K562 (cell line): ENCODE measurements at regions not wholly inside any gene's neighbourhood (a gene's known extent, or its start where the extent isn't known, plus 50 kb on each side); places are given as distances from the start of the nearest gene placed in this dataset.

Source experiments
- ATAC-seq: fragments of 200-7000 bp; cut with Tn5 transposase; 3 replicates; pipeline ENCODE4 v1.9.1; 2020; ENCODE audit warnings: moderate library complexity
- BruUV-seq: library from RNA; stranded (reverse); fragments of 400-500 nt; replicated peaks from 2 replicates; lab custom pipeline; 2021; lab: Mats Ljungman, UMichigan
- CTCF ChIA-PET: fragments of 300-600 bp; formaldehyde crosslinking; extraction: SDS; loops from one replicate; lab custom pipeline; 2021; ENCODE audit warnings: low intra/inter-chr PET ratio; lab: Yijun Ruan, JAX
- POLR2A ChIA-PET: fragments of 300-600, 350-650 bp; sonication (Branson Sonifier 250); formaldehyde crosslinking; extraction: SDS; loops from one replicate; lab custom pipeline; 2021; ENCODE audit warnings: antibody characterized with exemption, inconsistent platforms; lab: Yijun Ruan, JAX
- DNase-seq, 4 experiments: peaks; one replicate each; pipeline versions ENCODE4 v3.0.0 to v3.0.0-alpha.2; 2011 to 2018; ENCODE audit warnings: low spot score in 3 of 4, mixed read lengths in 3 of 4; ENCODE audit errors: extremely low read depth in 1 of 4
- FAIRE-seq: peaks from 2 replicates; lab custom pipeline; 2011; peaks lifted over from hg19 to GRCh38; lab: Jason Lieb, UNC
- H2AFZ ChIP-seq: 2 replicates; pipeline ENCODE4 v1.6.0; 2011; ENCODE audit warnings: low read depth, low read length, control low read depth, inconsistent platforms
- H3K27ac ChIP-seq: fragments of 200-600 bp; 3 replicates; pipeline ENCODE4 v1.8.0; 2011; ENCODE audit warnings: low read depth, mild to moderate bottlenecking, control low read depth, inconsistent platforms, low read length, moderate library complexity, mixed read lengths; ENCODE audit errors: extremely low read depth
- H3K27me3 ChIP-seq, 2 experiments: fragments of 300-600 bp in 1 of 2; 2 replicates in 1 of 2; 3 replicates in 1 of 2; pipeline versions ENCODE4 v1.6.0 to v1.8.0; 2011; ENCODE audit warnings: inconsistent platforms in 2 of 2, low read length in 2 of 2, mild to moderate bottlenecking in 1 of 2, mixed read lengths in 1 of 2, moderate library complexity in 1 of 2; ENCODE audit not compliant: control insufficient read depth in 2 of 2, insufficient read depth in 2 of 2
- H3K36me3 ChIP-seq: fragments of 300-600 bp; 3 replicates; pipeline ENCODE4 v1.8.0; 2011; ENCODE audit warnings: mild to moderate bottlenecking, low read length, inconsistent platforms; ENCODE audit not compliant: control insufficient read depth, insufficient read depth
- H3K4me1 ChIP-seq, 2 experiments: fragments of 200-600 bp in 1 of 2; replicated peaks in 1 of 2; 2 replicates in 1 of 2; 3 replicates in 1 of 2; pipeline versions ENCODE4 v1.5.1 to v1.8.0; 2011; ENCODE audit warnings: inconsistent platforms in 2 of 2, low read length in 2 of 2, mild to moderate bottlenecking in 1 of 2, mixed read lengths in 1 of 2, moderate library complexity in 1 of 2; ENCODE audit not compliant: control insufficient read depth in 2 of 2, insufficient read depth in 2 of 2
- H3K4me2 ChIP-seq: 2 replicates; pipeline ENCODE4 v1.6.1; 2011; ENCODE audit warnings: low read length, control low read depth, inconsistent platforms, mixed read lengths; ENCODE audit not compliant: insufficient read depth
- H3K4me3 ChIP-seq: fragments of 200-600 bp; sonication (generic), shearing (Covaris generic); 2 replicates; pipeline ENCODE4 v1.5.1; 2016; ENCODE audit warnings: control low read depth, inconsistent platforms
- H3K79me2 ChIP-seq: fragments of 200-600 bp; 3 replicates; pipeline ENCODE4 v1.8.0; 2011; ENCODE audit warnings: low read length, inconsistent platforms; ENCODE audit not compliant: control insufficient read depth, insufficient read depth
- H3K9ac ChIP-seq, 2 experiments: 2 replicates each; pipeline versions ENCODE4 v1.6.0 to v1.6.1; 2011; ENCODE audit warnings: low read depth in 2 of 2, low read length in 2 of 2, control low read depth in 1 of 2, inconsistent platforms in 1 of 2, mild to moderate bottlenecking in 1 of 2, mixed read lengths in 1 of 2; ENCODE audit not compliant: insufficient read depth in 1 of 2
- H3K9me1 ChIP-seq: one replicate; pipeline ENCODE4 v1.6.0; 2011; ENCODE audit warnings: inconsistent platforms, mild to moderate bottlenecking, low read length, moderate library complexity; ENCODE audit not compliant: control insufficient read depth, insufficient read depth
- H3K9me3 ChIP-seq: replicated peaks from 2 replicates; pipeline ENCODE4 v1.5.1; 2011; ENCODE audit warnings: low read depth, low read length, inconsistent platforms; ENCODE audit not compliant: control insufficient read depth, insufficient read depth
- H4K20me1 ChIP-seq: replicated peaks from 2 replicates; pipeline ENCODE4 v1.6.1; 2011; ENCODE audit warnings: low read length, inconsistent platforms, mixed read lengths; ENCODE audit not compliant: control insufficient read depth, insufficient read depth
- ZNF143 ChIP-seq: sonication (generic); formaldehyde crosslinking; IDR thresholded peaks from 2 replicates; pipeline ENCODE4 v1.9.0; 2022; ENCODE audit warnings: mild to moderate bottlenecking, missing genetic modification reagents
- ZNF77 ChIP-seq: fragments of 250-450 bp; sonication (Bioruptor Pico); IDR thresholded peaks from 2 replicates; pipeline ENCODE4 v1.5.0; 2020
- WGBS: fragments of 100-300 bp; shearing (Covaris generic); methylation state at CpG from one replicate; pipeline ENCODE4 v1.1.6; 2016; ENCODE audit warnings: low coverage, mixed read lengths; ENCODE audit not compliant: insufficient coverage; ENCODE audit errors: missing lambda C conversion rate; 5-methylcytosine and 5-hydroxymethylcytosine counted together
- in situ Hi-C: fragments of 300-500 bp; cut with MboI; formaldehyde crosslinking; loops from 4 replicates; pipeline ENCODE4 v1.15.0; 2018; ENCODE audit warnings: inconsistent platforms, mixed read lengths
- intact Hi-C: fragments of 100-400 bp; cut with micrococcal nuclease; formaldehyde crosslinking; loops from 2 replicates; pipeline ENCODE4 v1.14.2; 2022
- TF ChIP-seq, protein P1 (sequence below): fragments of 450-650 bp; IDR thresholded peaks from 2 replicates; pipeline ENCODE4 v1.6.1; 2016
- TF ChIP-seq, protein P2 (sequence below): fragments of 250-450 bp; sonication (Bioruptor Pico); IDR thresholded peaks from 2 replicates; pipeline ENCODE4 v1.4.0; 2020; ENCODE audit warnings: mild to moderate bottlenecking, moderate library complexity, borderline replicate concordance

DNA sequence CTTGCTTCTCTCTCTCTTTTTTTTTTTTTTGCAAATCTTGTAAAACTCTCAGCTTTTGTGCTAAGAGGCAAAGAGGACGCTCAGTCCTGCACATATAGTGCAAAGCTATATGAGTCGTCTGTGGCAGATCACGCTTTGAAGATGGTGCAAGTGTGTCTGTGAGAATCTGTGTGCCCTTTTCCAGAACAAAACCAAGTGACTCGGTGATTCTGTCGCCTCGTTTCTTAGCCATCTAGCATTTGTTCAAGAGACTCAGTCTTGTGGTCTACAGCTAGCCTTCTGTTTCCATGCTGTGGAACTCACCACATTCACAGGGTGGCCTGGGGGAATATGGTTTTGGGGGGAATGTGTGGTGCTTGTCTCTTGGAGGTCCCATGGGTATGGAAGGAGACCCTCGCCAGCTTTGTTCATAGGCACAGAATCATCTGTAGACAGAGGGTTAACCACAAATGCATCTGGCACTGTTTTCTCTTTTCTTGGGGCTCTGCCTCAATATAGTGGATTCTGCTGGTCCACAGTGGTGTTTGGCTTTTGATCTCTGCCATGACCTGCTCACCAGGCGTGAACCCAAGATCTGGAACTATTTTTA, 82.1 kb downstream of the C9orf152 start:
- in situ Hi-C loops, result no loop called here
- DNase-seq (no peak), FAIRE-seq (no peak), ATAC-seq (no peak)
- no peak overlapping the region for H3K4me3 ChIP-seq
- H4K20me1 ChIP-seq, result no peaks in the 10 kb centered on the region
- no peaks in the 10 kb centered on the region for H3K4me1 ChIP-seq
- H3K27me3 ChIP-seq, result peaks cover 3 to 14% of the 10 kb centered on the region in 2 experiments; a peak in 2 of 5 replicates
- intact Hi-C loops, result no loop called here
- no peak overlapping the region for H3K27ac ChIP-seq
- H3K9me3 ChIP-seq, result no peaks in the 10 kb centered on the region
- H3K4me2 ChIP-seq, result no peak overlapping the region
- no peak overlapping the region for H2AFZ ChIP-seq
- TF ChIP-seq ZNF77 (CRISPR knock-in tag), result no peak
- TF ChIP-seq ZNF143 (CRISPR knock-in tag), result no peak
- TF ChIP-seq, protein P1, sequence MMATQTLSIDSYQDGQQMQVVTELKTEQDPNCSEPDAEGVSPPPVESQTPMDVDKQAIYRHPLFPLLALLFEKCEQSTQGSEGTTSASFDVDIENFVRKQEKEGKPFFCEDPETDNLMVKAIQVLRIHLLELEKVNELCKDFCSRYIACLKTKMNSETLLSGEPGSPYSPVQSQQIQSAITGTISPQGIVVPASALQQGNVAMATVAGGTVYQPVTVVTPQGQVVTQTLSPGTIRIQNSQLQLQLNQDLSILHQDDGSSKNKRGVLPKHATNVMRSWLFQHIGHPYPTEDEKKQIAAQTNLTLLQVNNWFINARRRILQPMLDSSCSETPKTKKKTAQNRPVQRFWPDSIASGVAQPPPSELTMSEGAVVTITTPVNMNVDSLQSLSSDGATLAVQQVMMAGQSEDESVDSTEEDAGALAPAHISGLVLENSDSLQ, result no peak
- TF ChIP-seq, protein P2, sequence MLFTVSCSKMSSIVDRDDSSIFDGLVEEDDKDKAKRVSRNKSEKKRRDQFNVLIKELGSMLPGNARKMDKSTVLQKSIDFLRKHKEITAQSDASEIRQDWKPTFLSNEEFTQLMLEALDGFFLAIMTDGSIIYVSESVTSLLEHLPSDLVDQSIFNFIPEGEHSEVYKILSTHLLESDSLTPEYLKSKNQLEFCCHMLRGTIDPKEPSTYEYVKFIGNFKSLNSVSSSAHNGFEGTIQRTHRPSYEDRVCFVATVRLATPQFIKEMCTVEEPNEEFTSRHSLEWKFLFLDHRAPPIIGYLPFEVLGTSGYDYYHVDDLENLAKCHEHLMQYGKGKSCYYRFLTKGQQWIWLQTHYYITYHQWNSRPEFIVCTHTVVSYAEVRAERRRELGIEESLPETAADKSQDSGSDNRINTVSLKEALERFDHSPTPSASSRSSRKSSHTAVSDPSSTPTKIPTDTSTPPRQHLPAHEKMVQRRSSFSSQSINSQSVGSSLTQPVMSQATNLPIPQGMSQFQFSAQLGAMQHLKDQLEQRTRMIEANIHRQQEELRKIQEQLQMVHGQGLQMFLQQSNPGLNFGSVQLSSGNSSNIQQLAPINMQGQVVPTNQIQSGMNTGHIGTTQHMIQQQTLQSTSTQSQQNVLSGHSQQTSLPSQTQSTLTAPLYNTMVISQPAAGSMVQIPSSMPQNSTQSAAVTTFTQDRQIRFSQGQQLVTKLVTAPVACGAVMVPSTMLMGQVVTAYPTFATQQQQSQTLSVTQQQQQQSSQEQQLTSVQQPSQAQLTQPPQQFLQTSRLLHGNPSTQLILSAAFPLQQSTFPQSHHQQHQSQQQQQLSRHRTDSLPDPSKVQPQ, result no peak
- no peaks in the 10 kb centered on the region for H3K36me3 ChIP-seq
- BruUV-seq, result no TSS peak
- no peak overlapping the region for H3K9ac ChIP-seq
- ChIA-PET POLR2A (no interaction called here), CTCF (no interaction called here)
- 0% methylated on average over 7 of the region's 8 CpGs for WGBS
- no peaks in the 10 kb centered on the region for H3K79me2 ChIP-seq
- no peaks in the 10 kb centered on the region for H3K9me1 ChIP-seq
